ENCODE measurements at regions not wholly inside any gene's neighbourhood (a gene's known extent, or its start where the extent isn't known, plus 50 kb on each side); places are given as distances from the start of the nearest gene placed in this dataset.

- Histone ChIP-seq H3K9me3 (no peaks in the 10 kb centered on the region), H3K27me3 (peaks cover 0 to 26% (median 0%) of the 10 kb centered on the region in 4 donors), H3K4me3 (no peak overlapping the region), H3K4me1 (peaks cover 0 to 13% (median 0%) of the 10 kb centered on the region in 3 donors), H3K27ac (no peak overlapping the region), H3K36me3 (no peaks in the 10 kb centered on the region)
- DNase-seq, result no peak
- intact Hi-C loops (cut with DNase I), result no loop called here
- WGBS, 2 donors, result 75% methylated on average over 8 to 24 of the region's 30 CpGs
- TF ChIP-seq CTCF (IDR thresholded peaks at IDR 0.05) (no peak), POLR2A (IDR thresholded peaks at IDR 0.05) (no peak)
Measured at GRCh38 chr7:340979-341694, 51.2 kb downstream of the FOXL3 start.

GRCh38 chr7:341841-342638, 52.1 kb downstream of the FOXL3 start:
- H3K36me3 ChIP-seq, result no peaks in the 10 kb centered on the region

GRCh38 chr7:342681-343216, 52.8 kb downstream of the FOXL3 start:
- WGBS, 2 donors, result 78% methylated on average over 8 of the region's 10 CpGs; no CpG with 5 or more reads in 1 of the 2 donors
- DNase-seq, result no peak
- intact Hi-C loops (cut with DNase I), result no loop called here
- H3K36me3 ChIP-seq, result no peaks in the 10 kb centered on the region
- H3K27me3 ChIP-seq, result peaks cover 0 to 26% (median 0%) of the 10 kb centered on the region in 4 donors
- peak overlapping the region in 1 of 4 donors; percentile 44 for H3K27ac ChIP-seq
- no peak for TF ChIP-seq CTCF (IDR thresholded peaks at IDR 0.05)
- TF ChIP-seq POLR2A (IDR thresholded peaks at IDR 0.05), result no peak
- H3K4me3 ChIP-seq, result no peak overlapping the region
- H3K9me3 ChIP-seq, result no peaks in the 10 kb centered on the region
- H3K4me1 ChIP-seq, result peaks cover 0 to 13% (median 0%) of the 10 kb centered on the region in 3 donors

More at GRCh38 chr7:341841-342638, 52.1 kb downstream of the FOXL3 start:
- Histone ChIP-seq H3K27ac (peak overlapping the region in 1 of 4 donors; percentile 44), H3K4me3 (no peak overlapping the region), H3K9me3 (no peaks in the 10 kb centered on the region), H3K4me1 (peaks cover 0 to 13% (median 0%) of the 10 kb centered on the region in 3 donors), H3K27me3 (peaks cover 0 to 26% (median 0%) of the 10 kb centered on the region in 4 donors)
- TF ChIP-seq CTCF (IDR thresholded peaks at IDR 0.05), result no peak
- TF ChIP-seq POLR2A (IDR thresholded peaks at IDR 0.05), result no peak
- intact Hi-C loops (cut with DNase I), result no loop called here
- DNase-seq, result no peak
- WGBS, 2 donors, result 64 to 78% methylated on average over 8 to 14 of the region's 27 CpGs

- Histone ChIP-seq H3K4me1 (peaks cover 0 to 13% (median 0%) of the 10 kb centered on the region in 3 donors), H3K9me3 (no peaks in the 10 kb centered on the region), H3K27me3 (peaks cover 0 to 25% (median 0%) of the 10 kb centered on the region in 4 donors), H3K4me3 (no peak overlapping the region), H3K36me3 (no peaks in the 10 kb centered on the region), H3K27ac (no peak overlapping the region)
- TF ChIP-seq CTCF (IDR thresholded peaks at IDR 0.05) (no peak), POLR2A (IDR thresholded peaks at IDR 0.05) (no peak)
- intact Hi-C loops (cut with DNase I), result no loop called here
- DNase-seq, result no peak
- WGBS, 2 donors, result 77 to 91% methylated on average over 13 of the region's 33 CpGs
Measured at GRCh38 chr7:343227-343822, 53.4 kb downstream of the FOXL3 start.
